ENCODE measurements at regions not wholly inside any gene's neighbourhood (a gene's known extent, or its start where the extent isn't known, plus 50 kb on each side); places are given as distances from the start of the nearest gene placed in this dataset.

GRCh38 chr18:67670024-67670543 lies 153.6 kb upstream of the DSEL start:
- TF ChIP-seq CTCF (conservative IDR thresholded peaks at IDR 0.05) (no peak), EZH2 (IDR thresholded peaks at IDR 0.05; ENCODE audit: low read depth) (no peak)
